Pancreas (tissue), 10 donors: ENCODE measurements at regions not wholly inside any gene's neighbourhood (a gene's known extent, or its start where the extent isn't known, plus 50 kb on each side); places are given as distances from the start of the nearest gene placed in this dataset.

ENCODE experiments used
- ATAC-seq, 4 donors: fragments of 200-7000 bp; cut with Tn5 transposase; one replicate each; pipeline versions ENCODE4 v1.8.0 to v1.9.1; 2020; ENCODE audit warnings: mild to moderate bottlenecking in 4 of 4, moderate library complexity in 4 of 4
- DNase-seq, 6 donors: peaks; one replicate each; pipeline ENCODE4 v3.0.0-alpha.2; 2020
- FAIRE-seq: peaks from 2 replicates; lab custom pipeline; 2012; peaks lifted over from hg19 to GRCh38; lab: Jason Lieb, UNC
- H3K27ac ChIP-seq, 4 donors: fragments of 200-600 bp; sonication (generic); 1 replicate in 3 of 4; 2 replicates in 1 of 4; pipeline versions ENCODE4 v1.5.0 to v1.8.0; 2020
- H3K27me3 ChIP-seq, 4 donors: fragments of 200-600 bp; one replicate each; pipeline ENCODE4 v1.8.0; 2021
- H3K36me3 ChIP-seq, 3 donors: fragments of 200-600 bp; sonication (generic) in 1 of 3; one replicate each; pipeline versions ENCODE4 v1.5.0 to v1.8.0; 2020 to 2021
- H3K4me1 ChIP-seq, 3 donors: fragments of 200-600 bp; one replicate each; pipeline ENCODE4 v1.8.0; 2021
- H3K4me3 ChIP-seq, 4 donors: fragments of 200-600 bp; sonication (generic) in 2 of 4; one replicate each; pipeline versions ENCODE4 v1.5.0 to v1.8.0; 2020 to 2021
- H3K9me3 ChIP-seq, 4 donors: fragments of 200-600 bp; one replicate each; pipeline ENCODE4 v1.8.0; 2021
- WGBS, 2 donors: extraction: QIAGEN DNeasy Blood & Tissue Kit; methylation state at CpG; one replicate each; pipeline ENCODE4 v1.1.7; 2013; 5-methylcytosine and 5-hydroxymethylcytosine counted together
- intact Hi-C, 3 donors: fragments of 100-400 bp; cut with DNase I; formaldehyde crosslinking; loops; one replicate each; pipeline versions ENCODE4 v1.11.1 to v1.14.2; 2022
- TF ChIP-seq, protein P1 (sequence below), 4 donors: fragments of 200-600 bp; sonication (generic) in 3 of 4; IDR thresholded peaks; one replicate each; pipeline versions ENCODE4 v1.5.0 to v1.8.0; 2021; ENCODE audit warnings: antibody characterized with exemption in 4 of 4
- donor health status: healthy with polysubstance abuse.
- donor health status: DM: no; HTN: no; CAD: no; lungs with moderate emphysema.
- donor health status: DM: no; HTN: no; CAD: no.
- donor health status: control.
- donor health status: control.
- donor health status: Bipolar disorder and iron deficiency.
- donor health status: DM: yes; HTN: yes; CAD: no.
- donor health status: DM: no; HTN: no; CAD: no.
- donor health status: DM: no; HTN: no; CAD: no.
- donor health status: DM: yes; HTN: yes; CAD: no.

DNA sequence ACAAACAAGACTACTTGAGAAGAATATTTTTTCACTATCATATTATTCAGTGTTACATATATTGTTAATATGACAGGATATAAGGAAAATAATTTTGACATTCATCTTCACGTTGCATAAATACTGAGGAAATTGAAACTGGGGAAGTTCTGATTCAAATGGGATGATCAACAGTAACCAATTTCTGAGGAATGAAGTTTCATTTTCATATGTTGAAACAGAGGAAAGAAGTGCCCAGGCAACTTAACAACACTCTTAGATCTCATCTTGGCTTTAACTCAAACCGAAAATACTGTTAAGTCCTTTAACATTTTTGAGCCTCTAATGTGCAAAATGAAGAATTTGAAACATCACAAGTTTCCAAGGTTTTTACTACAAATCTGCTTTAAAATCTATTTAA is 612.2 kb upstream of the VRK2 start:
- Histone ChIP-seq H3K36me3 (no peaks in the 10 kb centered on the region), H3K27me3 (no peaks in the 10 kb centered on the region), H3K27ac (no peak overlapping the region), H3K9me3 (no peaks in the 10 kb centered on the region), H3K4me3 (no peak overlapping the region), H3K4me1 (no peaks in the 10 kb centered on the region)
- intact Hi-C loops = no loop called here
- 59 to 75% methylated on average over 2 of the region's 2 CpGs for whole genome bisulfite sequencing, 2 donors
- DNase-seq (no peak), FAIRE-seq (no peak), ATAC-seq (no peak)
- TF ChIP-seq, protein P1, sequence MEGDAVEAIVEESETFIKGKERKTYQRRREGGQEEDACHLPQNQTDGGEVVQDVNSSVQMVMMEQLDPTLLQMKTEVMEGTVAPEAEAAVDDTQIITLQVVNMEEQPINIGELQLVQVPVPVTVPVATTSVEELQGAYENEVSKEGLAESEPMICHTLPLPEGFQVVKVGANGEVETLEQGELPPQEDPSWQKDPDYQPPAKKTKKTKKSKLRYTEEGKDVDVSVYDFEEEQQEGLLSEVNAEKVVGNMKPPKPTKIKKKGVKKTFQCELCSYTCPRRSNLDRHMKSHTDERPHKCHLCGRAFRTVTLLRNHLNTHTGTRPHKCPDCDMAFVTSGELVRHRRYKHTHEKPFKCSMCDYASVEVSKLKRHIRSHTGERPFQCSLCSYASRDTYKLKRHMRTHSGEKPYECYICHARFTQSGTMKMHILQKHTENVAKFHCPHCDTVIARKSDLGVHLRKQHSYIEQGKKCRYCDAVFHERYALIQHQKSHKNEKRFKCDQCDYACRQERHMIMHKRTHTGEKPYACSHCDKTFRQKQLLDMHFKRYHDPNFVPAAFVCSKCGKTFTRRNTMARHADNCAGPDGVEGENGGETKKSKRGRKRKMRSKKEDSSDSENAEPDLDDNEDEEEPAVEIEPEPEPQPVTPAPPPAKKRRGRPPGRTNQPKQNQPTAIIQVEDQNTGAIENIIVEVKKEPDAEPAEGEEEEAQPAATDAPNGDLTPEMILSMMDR (IDR thresholded peaks at IDR 0.05) = no peak

DNA sequence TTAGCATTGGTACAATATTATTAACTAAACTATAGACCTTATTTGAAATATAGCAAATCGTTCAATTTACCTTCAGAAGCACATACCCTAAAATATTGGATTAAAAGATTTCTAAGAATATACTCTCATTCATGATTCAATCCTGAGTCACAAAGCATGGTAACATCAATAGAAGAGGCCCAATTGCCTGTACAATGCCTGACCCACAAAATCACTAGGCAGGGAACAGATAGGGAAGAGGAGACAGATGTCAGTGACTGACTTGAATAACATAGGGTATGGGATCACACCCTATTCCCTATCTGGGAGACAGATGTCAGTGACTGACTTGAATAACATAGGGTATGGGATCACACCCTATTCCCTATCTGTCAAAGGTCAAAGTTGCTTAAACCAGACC is 611.6 kb upstream of the VRK2 start:
- Histone ChIP-seq H3K27ac (no peak overlapping the region), H3K4me1 (no peaks in the 10 kb centered on the region), H3K36me3 (no peaks in the 10 kb centered on the region), H3K9me3 (no peaks in the 10 kb centered on the region), H3K27me3 (no peaks in the 10 kb centered on the region), H3K4me3 (no peak overlapping the region)
- no peak for ATAC-seq
- DNase-seq = no peak
- intact Hi-C loops = no loop called here
- FAIRE-seq = no peak
- WGBS, 2 donors = 78 to 85% methylated on average over 1 of the region's 1 CpG
- TF ChIP-seq, protein P1 (IDR thresholded peaks at IDR 0.05) = no peak

DNA sequence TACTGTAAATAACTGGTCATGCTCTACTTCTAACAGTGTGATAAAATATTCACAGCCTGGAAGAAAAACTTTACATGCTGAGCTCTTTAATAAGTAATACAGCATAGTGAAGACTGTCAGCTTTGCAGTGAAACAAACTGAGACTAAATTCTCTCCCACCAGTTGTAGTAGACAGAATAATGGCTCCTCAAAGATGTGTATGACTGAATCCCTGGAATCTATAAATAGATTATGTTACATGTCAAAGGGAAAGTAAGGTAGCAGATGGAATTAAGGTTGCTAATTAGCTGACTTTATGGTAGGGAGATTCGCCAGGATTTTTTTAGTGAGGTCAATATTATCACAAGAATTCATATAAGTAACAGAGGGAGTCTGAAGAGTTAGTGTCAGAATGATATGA is 609.5 kb upstream of the VRK2 start:
- TF ChIP-seq, protein P1 (IDR thresholded peaks at IDR 0.05) = no peak
- no peak for ATAC-seq

DNA sequence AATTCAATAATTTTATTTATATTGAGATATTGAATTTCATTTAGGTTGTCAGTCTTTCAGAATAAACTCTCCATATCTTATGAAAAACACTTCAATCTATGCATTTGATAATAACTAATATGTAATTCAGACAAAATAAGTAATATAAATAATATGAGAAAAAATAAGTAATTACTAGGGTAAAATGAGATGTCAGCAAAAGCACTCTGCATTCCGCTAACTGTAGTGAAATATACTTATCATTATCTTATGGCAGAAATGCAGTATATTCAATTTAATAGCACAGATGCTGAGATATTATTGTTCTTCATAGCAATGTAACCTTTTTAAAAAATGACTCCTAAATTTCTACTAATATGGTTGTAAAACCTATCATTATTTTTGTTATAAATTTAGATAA is 606.2 kb upstream of the VRK2 start:
- Histone ChIP-seq H3K36me3 (no peaks in the 10 kb centered on the region), H3K27me3 (no peaks in the 10 kb centered on the region), H3K27ac (no peak overlapping the region), H3K9me3 (no peaks in the 10 kb centered on the region), H3K4me1 (no peaks in the 10 kb centered on the region), H3K4me3 (no peak overlapping the region)
- TF ChIP-seq, protein P1 (IDR thresholded peaks at IDR 0.05) = no peak
- intact Hi-C loops = no loop called here
- WGBS, 2 donors = 91 to 94% methylated on average over 1 of the region's 1 CpG
- no peak for ATAC-seq
- DNase-seq = no peak
- FAIRE-seq = no peak

More for the DNA sequence above, 609.5 kb upstream of the VRK2 start:
- 50 to 53% methylated on average over 1 of the region's 1 CpG for WGBS, 2 donors
- intact Hi-C loops = no loop called here
- Histone ChIP-seq H3K36me3 (no peaks in the 10 kb centered on the region), H3K9me3 (no peaks in the 10 kb centered on the region), H3K4me1 (no peaks in the 10 kb centered on the region), H3K27me3 (no peaks in the 10 kb centered on the region), H3K4me3 (no peak overlapping the region), H3K27ac (no peak overlapping the region)
- FAIRE-seq = no peak
- DNase-seq = no peak

DNA sequence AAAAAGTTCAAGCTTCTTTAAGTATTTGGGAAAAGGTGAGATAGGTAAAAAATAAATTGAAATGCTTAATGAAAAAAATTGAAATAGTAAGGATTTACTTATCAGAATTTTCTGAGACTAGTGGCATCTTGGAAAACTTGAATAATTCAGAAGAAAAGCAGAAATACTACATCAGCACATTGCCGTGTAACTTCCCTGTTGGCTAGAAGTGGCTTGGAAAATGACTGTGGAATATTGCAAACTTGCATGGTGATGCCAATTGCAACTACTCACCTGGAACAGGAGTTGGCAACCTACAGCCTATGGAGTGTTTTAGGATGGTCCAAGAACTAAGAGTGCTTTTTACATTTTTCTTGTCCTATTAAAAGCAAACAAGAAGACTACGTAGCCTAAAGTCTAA is 603.5 kb upstream of the VRK2 start:
- DNase-seq (no peak), ATAC-seq (no peak), FAIRE-seq (no peak)
- Histone ChIP-seq H3K27me3 (no peaks in the 10 kb centered on the region), H3K4me3 (no peak overlapping the region), H3K27ac (no peak overlapping the region), H3K4me1 (no peaks in the 10 kb centered on the region), H3K9me3 (no peaks in the 10 kb centered on the region), H3K36me3 (no peaks in the 10 kb centered on the region)
- TF ChIP-seq, protein P1 (IDR thresholded peaks at IDR 0.05) = no peak
- intact Hi-C loops = no loop called here
- 78 to 87% methylated on average over 2 of the region's 2 CpGs for WGBS, 2 donors
